ENCODE measurements at regions not wholly inside any gene's neighbourhood (a gene's known extent, or its start where the extent isn't known, plus 50 kb on each side); places are given as distances from the start of the nearest gene placed in this dataset.

GRCh38 chr2:198763793-198764192 is 693.9 kb downstream of the SATB2 start:
- ATAC-seq (no peak), DNase-seq (ENCODE audit: missing footprints) (no peak)
- intact Hi-C loops (cut with DNase I): no loop called here

GRCh38 chr2:198762441-198762840 is 695.3 kb downstream of the SATB2 start:
- ATAC-seq: no peak
- intact Hi-C loops (cut with DNase I): no loop called here
- DNase-seq (ENCODE audit: missing footprints): no peak

- ATAC-seq: no peak
- intact Hi-C loops (cut with DNase I): no loop called here
Measured at GRCh38 chr2:198757069-198757468, 700.7 kb downstream of the SATB2 start.

GRCh38 chr2:198756166-198756565 is 701.6 kb downstream of the SATB2 start:
- intact Hi-C loops (cut with DNase I): no loop called here
- ATAC-seq (no peak), DNase-seq (ENCODE audit: missing footprints) (no peak)

More at GRCh38 chr2:198757069-198757468, 700.7 kb downstream of the SATB2 start:
- DNase-seq (ENCODE audit: missing footprints): no peak

GRCh38 chr2:198753101-198753500 is 704.6 kb downstream of the SATB2 start:
- no peak for DNase-seq (ENCODE audit: missing footprints)
- intact Hi-C loops (cut with DNase I): no loop called here
- ATAC-seq: no peak

GRCh38 chr2:198749364-198749763 is 708.4 kb downstream of the SATB2 start:
- intact Hi-C loops (cut with DNase I): no loop called here
- ATAC-seq: no peak
- no peak for DNase-seq (ENCODE audit: missing footprints)

- ATAC-seq: no peak
- intact Hi-C loops (cut with DNase I): no loop called here
- no peak for DNase-seq (ENCODE audit: missing footprints)
Measured at GRCh38 chr2:198731842-198732399, 725.8 kb downstream of the SATB2 start.

- intact Hi-C loops (cut with DNase I): no loop called here
- no peak for DNase-seq (ENCODE audit: missing footprints)
- no peak for ATAC-seq
Measured at GRCh38 chr2:198720266-198720665, 737.5 kb downstream of the SATB2 start.

GRCh38 chr2:198717451-198717850 is 740.3 kb downstream of the SATB2 start:
- intact Hi-C loops (cut with DNase I): no loop called here
- DNase-seq (ENCODE audit: missing footprints) (no peak), ATAC-seq (no peak)

- no peak for DNase-seq (ENCODE audit: missing footprints)
- intact Hi-C loops (cut with DNase I): no loop called here
- ATAC-seq: no peak
Measured at GRCh38 chr2:198715302-198715835, 742.4 kb downstream of the SATB2 start.

GRCh38 chr2:198712485-198712884 is 745.3 kb downstream of the SATB2 start:
- ATAC-seq: no peak
- no peak for DNase-seq (ENCODE audit: missing footprints)
- intact Hi-C loops (cut with DNase I): no loop called here

- intact Hi-C loops (cut with DNase I): no loop called here
- no peak for DNase-seq (ENCODE audit: missing footprints)
- ATAC-seq: no peak
Measured at GRCh38 chr2:198711484-198711883, 746.3 kb downstream of the SATB2 start.

- no peak for ATAC-seq
- intact Hi-C loops (cut with DNase I): no loop called here
Measured at GRCh38 chr2:198710562-198710961, 747.2 kb downstream of the SATB2 start.

GRCh38 chr2:198706476-198707082 is 751.2 kb downstream of the SATB2 start:
- DNase-seq (ENCODE audit: missing footprints) (no peak), ATAC-seq (no peak)
- intact Hi-C loops (cut with DNase I): no loop called here

More at GRCh38 chr2:198710562-198710961, 747.2 kb downstream of the SATB2 start:
- no peak for DNase-seq (ENCODE audit: missing footprints)

GRCh38 chr2:198703281-198703680 is 754.5 kb downstream of the SATB2 start:
- intact Hi-C loops (cut with DNase I): no loop called here
- no peak for ATAC-seq
- DNase-seq (ENCODE audit: missing footprints): no peak

GRCh38 chr2:198702796-198703195 is 754.9 kb downstream of the SATB2 start:
- ATAC-seq (no peak), DNase-seq (ENCODE audit: missing footprints) (no peak)
- intact Hi-C loops (cut with DNase I): no loop called here

- DNase-seq (ENCODE audit: missing footprints) (no peak), ATAC-seq (no peak)
- intact Hi-C loops (cut with DNase I): no loop called here
Measured at GRCh38 chr2:198701481-198701880, 756.3 kb downstream of the SATB2 start.

- no peak for DNase-seq (ENCODE audit: missing footprints)
- ATAC-seq: no peak
- intact Hi-C loops (cut with DNase I): no loop called here
Measured at GRCh38 chr2:198700319-198700718, 757.4 kb downstream of the SATB2 start.

- DNase-seq (ENCODE audit: missing footprints): no peak
- intact Hi-C loops (cut with DNase I): no loop called here
- no peak for ATAC-seq
Measured at GRCh38 chr2:198698230-198698629, 759.5 kb downstream of the SATB2 start.

- intact Hi-C loops (cut with DNase I): no loop called here
- ATAC-seq (no peak), DNase-seq (ENCODE audit: missing footprints) (no peak)
Measured at GRCh38 chr2:198697794-198698193, 759.9 kb downstream of the SATB2 start.

- no peak for DNase-seq (ENCODE audit: missing footprints)
- intact Hi-C loops (cut with DNase I): no loop called here
- no peak for ATAC-seq
Measured at GRCh38 chr2:198697218-198697617, 760.5 kb downstream of the SATB2 start.
